HG03565 (cell line): ENCODE measurements at regions not wholly inside any gene's neighbourhood (a gene's known extent, or its start where the extent isn't known, plus 50 kb on each side); places are given as distances from the start of the nearest gene placed in this dataset.
"Not testable (repeated sequence)": the region's sequence is repeated elsewhere in the genome, so short reads cannot be mapped to it uniquely, and the experiment has no call there.

ENCODE experiments used
- ATAC-seq: cut with Tn5 transposase; IDR thresholded peaks from one replicate; pipeline ENCODE4 v1.9.1; 2021; ENCODE audit warnings: mild to moderate bottlenecking, moderate library complexity; ENCODE audit not compliant: unreplicated experiment

DNA sequence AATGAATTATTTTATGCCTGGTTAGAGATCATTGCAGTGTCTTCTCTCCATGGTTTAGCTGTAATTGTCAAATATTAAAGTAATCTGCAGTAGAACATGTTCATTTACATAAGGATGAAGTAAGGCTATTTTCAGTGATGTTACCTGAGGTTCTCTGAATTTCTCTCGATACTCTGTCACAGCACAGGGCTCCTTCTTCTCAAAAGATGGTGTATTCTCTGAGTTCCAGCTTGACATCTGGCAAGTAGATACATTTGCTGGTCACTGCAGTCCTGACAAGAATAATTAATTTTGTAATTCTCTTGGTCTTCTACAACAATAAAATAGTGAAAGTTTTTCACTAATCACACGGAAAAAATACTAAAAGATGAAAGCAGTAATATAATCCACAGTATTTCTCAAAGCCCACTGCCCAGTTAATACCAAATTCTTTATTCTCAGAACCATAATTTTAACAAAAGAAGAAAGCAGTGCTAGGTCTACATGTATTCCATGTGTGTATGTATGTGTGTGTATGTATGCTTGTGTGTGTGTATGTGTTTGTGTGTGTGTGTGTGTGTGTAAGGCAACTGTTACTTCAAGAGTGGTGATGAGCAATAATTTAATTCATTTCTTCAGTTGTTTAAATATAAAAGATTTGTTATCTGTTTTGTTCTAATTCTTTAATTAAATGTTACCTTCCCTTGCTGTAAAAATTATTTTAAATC lies 1165.5 kb upstream of the SLC39A10 start:
- ATAC-seq: no peak

DNA sequence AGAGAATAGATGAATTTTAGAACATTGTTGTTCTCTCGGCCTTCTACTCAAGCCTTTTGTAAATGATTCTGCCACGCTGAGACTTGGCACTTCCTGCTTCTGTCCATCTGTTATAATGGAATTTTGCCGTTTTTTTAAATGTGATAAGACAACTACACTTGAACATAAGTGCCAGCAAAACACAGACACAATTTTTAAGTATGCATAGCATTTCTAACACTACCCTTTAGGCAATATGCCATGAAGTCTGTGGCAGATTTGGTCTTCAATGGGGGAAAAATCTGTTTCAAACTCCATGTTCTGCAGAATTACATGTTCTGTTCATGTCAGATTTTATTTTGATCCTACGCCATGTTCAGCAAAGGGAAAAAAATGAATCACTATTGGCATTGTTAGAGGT lies 1170.7 kb upstream of the SLC39A10 start:
- ATAC-seq: no peak

DNA sequence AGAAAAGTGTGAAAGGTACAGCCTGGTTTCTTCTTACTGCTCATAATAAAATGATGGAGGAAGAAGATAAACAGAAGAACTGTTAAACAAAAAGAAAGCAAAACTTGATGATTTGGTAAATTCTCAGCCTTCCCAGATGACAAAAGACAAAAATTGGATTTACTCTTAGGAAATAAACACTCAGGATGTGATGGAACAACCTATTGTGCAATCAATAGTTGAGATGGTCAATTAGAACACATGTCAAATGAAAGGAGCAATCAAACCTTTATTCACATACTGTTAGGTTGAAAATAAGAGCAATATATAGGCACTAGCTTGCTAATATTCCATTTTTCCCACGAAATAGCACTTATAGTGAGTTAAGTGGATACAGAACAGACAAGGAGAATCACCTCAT lies 1174.0 kb upstream of the SLC39A10 start:
- ATAC-seq: no peak

DNA sequence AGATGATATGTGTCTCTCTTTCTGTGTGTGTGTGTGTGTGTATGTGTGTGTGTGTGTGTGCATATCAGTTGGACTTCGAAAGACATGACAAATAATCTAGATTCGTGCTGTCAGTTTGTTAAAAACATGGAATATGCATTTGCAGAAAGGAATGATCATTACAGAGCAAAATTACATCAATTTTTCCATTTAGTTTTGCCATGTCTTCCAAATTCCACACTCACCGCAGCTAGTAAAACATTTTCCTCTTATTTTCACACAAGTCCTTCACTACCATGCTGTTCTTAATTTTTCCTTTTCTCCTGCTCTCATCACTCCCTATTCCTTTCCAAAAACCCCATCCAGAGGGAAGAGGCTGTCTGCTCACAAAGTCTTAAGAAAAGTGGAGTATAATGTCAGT lies 1191.4 kb upstream of the SLC39A10 start:
- ATAC-seq: no peak

DNA sequence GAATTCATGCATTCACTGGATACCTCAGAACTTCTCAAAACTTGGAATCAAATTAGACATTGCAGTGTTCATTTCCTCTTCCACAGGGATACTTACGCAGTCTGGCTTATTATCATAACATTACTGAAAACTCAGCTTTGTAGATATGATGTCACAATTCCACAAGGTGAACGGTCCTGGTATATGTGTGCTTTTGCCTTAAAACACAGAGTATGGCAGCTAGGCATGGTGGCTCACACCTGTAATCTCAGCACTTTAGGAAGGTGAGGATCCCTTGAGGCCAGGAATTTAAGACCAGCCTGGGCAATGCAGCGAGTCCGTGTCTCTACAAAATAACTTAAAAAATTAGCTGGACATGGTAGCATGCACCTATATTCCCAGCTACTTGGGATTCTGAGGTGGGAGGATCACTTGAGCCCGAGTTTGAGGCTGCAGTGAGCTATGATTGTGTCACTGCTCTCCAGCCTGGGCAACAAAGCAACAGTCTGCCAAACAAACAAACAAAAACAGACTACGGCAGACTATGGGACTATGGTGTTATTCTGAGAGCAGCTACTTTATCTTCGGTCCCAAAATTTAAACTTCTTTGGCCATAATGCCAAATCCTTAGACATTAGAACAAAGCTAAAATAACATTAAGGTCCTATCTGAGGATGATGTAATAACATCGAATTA lies 1191.9 kb upstream of the SLC39A10 start:
- ATAC-seq: no peak

DNA sequence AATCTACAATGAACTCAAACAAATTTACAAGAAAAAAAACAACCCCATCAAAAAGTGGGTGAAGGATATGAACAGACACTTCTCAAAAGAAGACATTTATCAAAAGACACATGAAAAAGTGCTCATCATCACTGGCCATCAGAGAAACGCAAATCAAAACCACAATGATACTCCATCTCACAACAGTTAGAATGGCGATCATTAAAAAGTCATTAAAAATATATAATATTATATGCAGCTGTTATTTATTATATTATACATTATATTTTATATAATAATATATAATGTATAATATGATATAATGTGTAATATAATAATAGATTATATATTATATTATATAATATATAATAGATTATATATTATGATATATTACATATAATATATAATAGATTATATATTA lies 1194.1 kb upstream of the SLC39A10 start:
- not testable (repeated sequence) for ATAC-seq

DNA sequence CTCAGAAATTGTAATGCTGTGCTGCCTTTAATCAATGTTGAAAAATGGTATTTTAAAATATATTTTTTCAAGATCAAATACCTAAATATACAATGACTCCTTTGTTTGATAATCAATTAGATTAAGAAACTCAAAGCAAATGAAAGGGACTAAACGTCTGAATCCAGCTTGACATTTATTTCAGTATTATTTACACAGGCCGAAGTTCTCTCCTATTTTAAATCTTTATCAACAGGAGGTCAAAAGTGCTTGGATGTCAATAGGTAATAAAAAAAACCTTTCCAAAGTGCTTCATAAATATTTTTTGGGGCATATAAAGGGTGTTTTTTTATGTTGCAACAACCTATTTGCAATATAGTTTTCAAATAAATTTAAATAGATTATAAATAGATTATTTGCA lies 1201.7 kb upstream of the SLC39A10 start:
- no peak for ATAC-seq

DNA sequence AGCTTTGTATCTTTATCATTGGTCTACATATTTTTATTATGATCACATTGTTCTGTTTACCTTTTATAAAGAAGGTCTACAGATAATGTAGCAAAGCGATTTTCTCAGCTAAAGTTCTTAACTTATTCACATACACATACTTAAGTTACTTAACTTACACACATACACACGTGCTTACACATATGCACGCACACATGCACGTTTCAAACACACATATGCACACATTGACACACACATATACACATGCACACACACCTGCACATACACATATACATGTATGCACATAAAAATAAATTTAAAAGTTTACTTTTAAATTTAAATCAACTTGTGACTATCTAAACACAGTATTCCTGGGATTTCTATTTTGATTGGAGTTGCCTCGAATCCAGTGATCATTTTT lies 1204.5 kb upstream of the SLC39A10 start:
- no peak for ATAC-seq

DNA sequence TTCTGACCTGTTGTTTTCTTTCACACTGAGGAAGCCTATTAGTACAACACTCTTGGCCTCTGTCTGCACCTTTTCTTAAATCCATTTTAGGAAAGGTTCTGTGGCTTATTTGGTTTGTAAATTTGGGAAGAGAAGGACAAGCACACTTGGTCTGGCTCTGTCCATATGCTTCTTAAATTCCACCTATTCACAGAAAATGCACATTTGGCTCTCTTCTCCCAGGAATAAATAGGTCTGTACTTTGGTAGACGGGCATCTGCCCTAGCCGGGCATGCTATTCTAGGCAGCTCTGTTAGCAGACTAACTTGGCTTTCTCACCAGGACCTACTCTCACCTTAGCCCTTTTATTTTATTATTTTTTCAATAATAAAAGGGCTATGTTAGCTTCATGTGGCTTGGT lies 1211.8 kb upstream of the SLC39A10 start:
- ATAC-seq: no peak

DNA sequence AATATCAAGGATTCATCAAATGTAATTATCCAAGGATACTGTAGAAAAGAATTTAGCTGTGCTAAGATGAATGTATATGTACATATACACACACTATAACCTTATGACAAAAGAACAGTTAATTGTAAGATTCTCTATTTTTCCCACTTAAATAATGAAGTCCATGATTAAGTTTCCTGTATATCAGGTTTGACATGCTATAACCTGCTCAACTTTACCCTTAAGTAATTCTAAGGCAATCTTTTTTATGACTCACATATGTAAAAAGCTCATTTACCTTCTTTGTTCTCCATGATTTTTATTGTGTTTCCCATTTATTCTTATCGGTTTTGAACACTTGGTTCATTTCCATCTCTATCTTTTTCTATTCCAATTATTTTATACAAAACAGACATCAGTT lies 1213.1 kb upstream of the SLC39A10 start:
- no peak for ATAC-seq

DNA sequence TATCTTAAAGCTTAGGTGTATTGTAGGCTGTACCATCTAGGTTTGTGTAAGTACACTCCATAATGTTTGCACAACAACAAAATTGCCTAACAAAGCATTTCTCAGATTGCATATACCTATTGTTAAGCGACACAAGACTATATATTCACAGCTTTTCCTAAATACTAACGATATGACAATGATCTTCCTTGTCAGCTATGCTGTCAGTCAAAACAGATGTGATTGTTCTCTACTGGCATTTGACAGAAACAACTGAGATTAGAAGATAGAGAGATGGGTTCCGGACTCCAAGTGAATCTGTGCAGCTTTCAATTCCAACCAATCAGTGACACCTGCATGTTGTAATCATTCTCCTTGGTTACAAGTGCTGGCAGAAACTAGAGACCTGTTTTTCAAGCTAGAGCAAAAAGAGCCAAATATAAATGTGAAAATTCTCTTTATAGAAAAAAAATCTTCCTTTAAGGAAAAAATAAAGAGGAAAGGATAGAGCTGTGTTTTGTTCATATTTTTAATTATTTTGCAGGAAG lies 1232.3 kb upstream of the SLC39A10 start:
- ATAC-seq: no peak

DNA sequence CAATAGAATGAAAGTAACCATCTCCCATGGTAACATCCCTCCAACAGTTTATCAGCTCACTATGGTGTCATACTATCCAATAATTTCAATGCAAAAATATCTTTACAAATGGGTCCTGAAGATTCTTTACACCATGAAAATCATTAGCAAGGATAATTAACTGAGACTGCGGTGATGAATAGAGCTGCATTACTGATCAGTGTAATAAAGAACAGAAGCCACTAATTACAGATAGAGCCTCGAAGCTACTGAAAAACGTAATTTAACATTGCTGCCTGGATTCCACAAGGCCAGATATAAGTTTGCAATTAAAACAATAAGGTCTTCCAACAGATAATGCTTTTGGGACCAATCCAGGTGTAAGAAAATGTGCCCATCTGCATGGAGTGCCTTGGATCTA lies 1245.8 kb upstream of the SLC39A10 start:
- ATAC-seq: no peak

DNA sequence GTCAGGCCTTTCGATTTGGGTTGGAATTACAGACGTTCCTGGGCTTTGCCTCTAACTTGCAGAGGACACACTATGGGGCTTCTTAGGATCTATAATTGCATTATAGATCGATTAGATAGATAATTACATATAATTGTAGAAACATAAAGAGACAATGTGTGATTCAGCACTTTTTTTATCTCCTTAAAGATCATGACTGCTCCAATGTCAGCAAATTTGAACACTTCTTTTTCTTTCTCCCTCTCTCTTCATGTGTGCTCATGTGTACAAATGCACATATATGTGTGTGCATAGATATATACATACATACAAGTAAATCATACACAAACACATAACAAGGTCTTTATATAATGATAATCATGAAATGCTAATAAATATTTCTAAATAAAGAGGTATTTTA lies 1261.2 kb upstream of the SLC39A10 start:
- no peak for ATAC-seq

DNA sequence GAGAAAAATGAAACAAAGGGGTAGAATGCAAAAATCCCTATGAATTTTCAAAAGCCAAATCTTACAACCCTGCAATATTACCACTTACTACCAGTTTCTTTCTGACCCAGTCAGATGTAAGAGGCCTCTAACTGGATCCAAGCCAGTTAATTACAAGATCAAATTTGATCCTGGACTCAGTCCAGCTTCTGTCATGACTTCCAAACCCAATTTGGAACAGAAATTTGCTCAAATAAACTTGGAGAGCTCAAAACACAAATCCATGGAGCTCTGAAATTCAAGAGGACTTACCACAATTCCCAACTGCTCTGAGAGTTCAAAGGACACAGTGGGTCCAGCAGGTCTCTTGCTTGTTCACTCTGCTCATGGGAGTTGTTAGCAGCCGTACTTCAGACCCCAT lies 1271.7 kb upstream of the SLC39A10 start:
- ATAC-seq: no peak

DNA sequence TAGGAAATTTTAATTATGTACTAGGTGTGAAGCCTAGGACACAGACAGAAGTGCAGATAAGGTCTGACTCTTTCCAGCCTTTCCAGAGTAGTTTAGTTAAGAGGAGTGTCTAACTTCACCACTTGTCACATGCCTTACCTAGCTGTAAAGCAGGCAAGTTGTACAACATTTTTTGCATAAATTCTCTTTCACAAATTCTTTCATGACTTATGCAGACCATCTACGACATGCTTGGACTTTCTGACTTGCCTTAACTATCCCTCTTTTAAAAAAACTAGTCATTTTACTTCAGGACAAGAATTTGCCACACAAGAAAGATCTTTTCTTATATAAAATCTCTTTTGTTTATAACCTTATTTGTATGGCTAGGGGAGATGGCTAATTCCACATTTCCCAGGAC lies 1273.6 kb upstream of the SLC39A10 start:
- no peak for ATAC-seq

DNA sequence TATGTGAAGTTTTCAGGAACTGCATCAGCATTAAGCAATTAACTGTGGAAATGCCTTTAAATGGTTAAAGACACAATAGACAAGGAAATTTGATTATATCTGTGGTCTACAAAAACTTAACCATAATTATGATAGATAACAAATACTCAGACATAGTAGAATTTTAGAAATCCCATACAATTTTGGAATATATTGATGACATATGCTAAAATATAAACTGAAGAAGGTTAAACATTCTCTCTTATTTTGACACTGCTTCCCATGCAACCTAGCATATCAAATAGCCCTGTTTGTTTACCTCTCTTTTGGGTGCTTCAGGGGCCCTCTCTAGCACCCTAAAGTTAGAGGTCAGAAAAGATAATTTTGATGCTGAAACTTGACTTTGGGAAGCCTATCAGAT lies 1274.8 kb upstream of the SLC39A10 start:
- ATAC-seq: no peak

DNA sequence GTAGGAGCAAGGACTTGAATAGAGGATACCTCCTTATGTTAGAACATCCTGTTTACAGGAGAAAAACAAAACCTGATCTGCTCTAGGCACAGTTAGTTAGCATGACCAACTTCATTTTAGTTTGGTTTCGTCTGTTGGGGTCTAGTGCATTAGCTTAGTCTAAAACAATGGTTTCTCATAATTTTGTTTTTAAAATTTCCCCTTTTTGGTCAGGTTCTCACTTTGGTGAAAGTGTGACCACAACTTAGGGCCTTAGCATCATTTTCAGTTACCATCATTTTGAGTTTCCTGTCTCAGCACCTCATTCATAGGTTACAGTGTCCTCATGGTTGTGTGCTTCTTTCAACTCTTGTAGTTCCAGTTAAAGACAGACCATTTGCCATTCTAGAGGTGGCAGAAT lies 1277.0 kb upstream of the SLC39A10 start:
- ATAC-seq: peak; percentile 72

DNA sequence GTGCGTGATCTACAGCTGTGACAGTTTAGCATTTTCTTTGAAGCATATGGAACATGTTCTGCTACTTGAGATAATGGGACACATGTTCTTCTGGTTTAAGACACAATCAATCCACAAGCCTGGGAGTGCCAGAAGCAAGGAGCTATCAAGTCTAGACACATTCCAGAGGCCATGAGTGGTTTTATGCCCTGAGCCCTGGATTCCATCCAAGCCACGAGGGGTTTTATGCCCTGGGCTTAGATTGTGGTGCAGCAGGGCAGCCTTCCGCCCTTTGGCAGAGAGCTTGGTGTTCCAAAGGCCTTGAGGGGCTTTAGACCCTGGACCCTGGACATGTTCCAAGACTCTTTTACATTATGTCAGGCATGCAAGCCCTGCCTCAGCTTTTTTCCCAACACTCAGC lies 1289.6 kb upstream of the SLC39A10 start:
- not testable (repeated sequence) for ATAC-seq

DNA sequence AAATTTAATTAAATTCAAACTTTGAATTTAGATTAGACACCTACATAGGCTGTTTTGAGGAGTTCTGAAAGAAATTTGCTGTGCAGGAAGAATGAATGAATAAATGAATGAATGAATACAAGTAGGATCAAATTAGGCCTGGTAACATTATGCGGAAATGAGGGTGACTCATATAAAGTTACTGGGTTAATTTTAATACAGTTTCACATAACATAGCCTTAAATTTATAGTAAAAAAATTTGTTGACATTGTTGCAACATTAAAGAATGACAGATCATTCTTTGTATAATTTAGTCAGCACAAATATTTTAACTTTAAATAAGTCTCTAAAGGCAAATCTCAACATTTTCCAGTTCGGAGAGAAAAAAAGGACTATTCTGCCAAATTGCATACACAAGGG lies 1293.1 kb upstream of the SLC39A10 start:
- ATAC-seq: no peak

DNA sequence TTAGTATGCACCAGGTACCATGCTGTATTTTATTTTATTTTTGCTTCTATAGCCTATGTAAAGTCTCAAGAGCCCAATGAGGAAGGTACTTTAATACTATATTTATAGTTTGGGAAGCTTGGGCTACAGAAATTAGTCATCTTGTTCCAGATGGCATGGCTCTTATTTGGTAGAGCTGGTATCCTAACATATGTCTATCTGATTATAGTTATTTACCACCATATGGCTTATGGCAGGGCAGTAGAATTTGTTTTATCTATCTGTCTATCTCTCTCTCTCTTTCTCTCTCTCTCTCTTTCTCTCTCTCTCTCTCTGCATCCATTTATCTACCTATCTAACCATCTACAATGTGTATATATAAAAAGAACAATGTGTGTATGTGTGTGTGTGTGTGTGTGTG lies 1293.7 kb upstream of the SLC39A10 start:
- no peak for ATAC-seq

DNA sequence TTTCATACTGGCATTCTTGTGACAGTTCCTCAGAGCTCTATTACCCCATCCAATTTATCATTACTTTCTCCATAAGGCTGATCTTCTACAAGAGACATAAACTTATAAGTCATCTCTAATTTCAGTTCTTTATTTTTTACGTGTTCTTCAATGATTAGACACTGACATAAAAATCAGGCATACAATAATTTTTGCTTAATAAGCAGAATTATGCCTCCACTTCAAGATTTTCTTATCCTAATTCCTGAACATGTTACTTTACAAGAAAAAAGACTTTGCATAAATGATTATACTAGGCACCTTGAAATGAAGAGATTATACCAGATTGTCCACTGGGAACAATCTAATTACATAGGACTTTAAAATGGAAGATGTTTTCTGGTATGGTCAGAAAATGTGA lies 1304.5 kb upstream of the SLC39A10 start:
- no peak for ATAC-seq

DNA sequence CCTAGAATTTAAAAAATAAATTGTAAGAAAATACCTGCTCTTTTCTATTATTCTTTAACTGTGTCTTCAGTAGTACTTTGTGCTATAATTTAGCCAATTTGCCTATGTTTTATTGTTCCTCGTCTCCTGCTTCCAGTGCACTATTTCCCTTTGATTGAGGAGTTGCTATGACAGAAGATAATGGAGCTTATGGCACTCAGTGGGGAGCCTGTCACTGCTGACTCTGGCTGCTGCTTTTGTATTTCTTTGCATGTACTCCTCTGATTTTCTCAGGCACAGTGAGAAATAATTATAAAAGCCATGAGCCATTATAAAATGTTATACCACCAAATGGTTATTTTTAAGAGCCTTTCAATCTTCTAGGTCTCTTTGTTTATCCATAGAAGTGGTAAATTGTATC lies 1310.8 kb upstream of the SLC39A10 start:
- ATAC-seq: no peak

DNA sequence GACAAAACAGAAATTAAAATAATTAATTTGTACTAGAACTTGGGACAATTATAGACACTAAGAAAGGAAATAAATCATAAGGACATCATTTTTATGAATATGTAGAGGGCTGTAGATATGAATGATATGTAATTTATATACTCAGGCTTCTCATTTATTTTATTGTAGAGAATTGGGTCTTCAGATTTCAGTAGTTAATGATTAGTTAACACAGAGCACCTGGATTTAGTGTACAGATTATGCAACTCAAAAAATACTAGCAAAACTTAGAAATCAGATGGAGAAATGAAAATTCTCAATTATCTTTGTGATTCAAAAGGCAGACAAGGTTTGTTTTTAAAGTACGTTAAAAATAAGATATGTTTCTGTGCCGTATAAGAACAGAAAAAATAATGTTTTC lies 1311.7 kb upstream of the SLC39A10 start:
- ATAC-seq: no peak
